Large intestine (tissue), 3 donors: ENCODE measurements at regions not wholly inside any gene's neighbourhood (a gene's known extent, or its start where the extent isn't known, plus 50 kb on each side); places are given as distances from the start of the nearest gene placed in this dataset.
"Not testable (repeated sequence)": the region's sequence is repeated elsewhere in the genome, so short reads cannot be mapped to it uniquely, and the experiment has no call there.

Experiments
- DNase-seq, 2 donors: peaks; one replicate each; pipeline versions ENCODE4 v3.0.0 to v3.0.0-alpha.2; 2013
- H3K27ac ChIP-seq: one replicate; pipeline ENCODE4 v1.5.1; 2013; ENCODE audit warnings: low read length
- H3K27me3 ChIP-seq: 2 replicates; pipeline ENCODE4 v1.6.1; 2013; ENCODE audit warnings: low read length; ENCODE audit not compliant: control insufficient read depth, insufficient read depth
- H3K36me3 ChIP-seq: 2 replicates; pipeline ENCODE4 v1.6.1; 2013; ENCODE audit warnings: low read length; ENCODE audit not compliant: control insufficient read depth, insufficient read depth
- H3K4me1 ChIP-seq: one replicate; pipeline ENCODE4 v1.6.1; 2013; ENCODE audit warnings: low read length; ENCODE audit not compliant: control insufficient read depth, insufficient read depth
- H3K4me3 ChIP-seq: one replicate; pipeline ENCODE4 v1.5.1; 2013; ENCODE audit warnings: low read length
- H3K9me3 ChIP-seq: one replicate; pipeline ENCODE4 v1.6.1; 2013; ENCODE audit warnings: mild to moderate bottlenecking, low read depth, low read length, moderate library complexity; ENCODE audit not compliant: control insufficient read depth
- WGBS: methylation state at CpG from one replicate; pipeline ENCODE4 v1.1.5; 2013; ENCODE audit warnings: low lambda C conversion rate; ENCODE audit not compliant: insufficient coverage; 5-methylcytosine and 5-hydroxymethylcytosine counted together

DNA sequence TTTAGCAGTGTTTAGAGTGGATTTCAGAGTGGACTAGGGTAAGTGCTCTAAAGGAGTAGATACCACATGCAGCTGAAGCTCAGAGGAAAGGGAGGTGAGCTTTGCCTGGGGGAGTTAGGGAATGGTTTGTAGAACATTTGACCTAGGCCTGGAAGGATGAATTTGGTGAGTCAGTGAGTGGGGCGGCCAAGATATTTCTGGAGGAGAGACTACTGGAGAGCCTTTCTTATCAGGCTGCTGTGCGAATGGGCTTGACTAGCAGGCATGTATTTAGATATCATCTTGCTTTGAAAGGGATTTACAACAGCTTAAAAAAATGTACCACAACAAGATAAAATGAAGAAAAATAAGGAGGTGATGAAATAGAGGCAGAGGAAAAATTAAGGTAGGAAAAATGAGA, 77.8 kb upstream of the ROPN1 start:
- DNase-seq, result not testable (repeated sequence)
- WGBS, result 40% methylated on average over 1 of the region's 2 CpGs

DNA sequence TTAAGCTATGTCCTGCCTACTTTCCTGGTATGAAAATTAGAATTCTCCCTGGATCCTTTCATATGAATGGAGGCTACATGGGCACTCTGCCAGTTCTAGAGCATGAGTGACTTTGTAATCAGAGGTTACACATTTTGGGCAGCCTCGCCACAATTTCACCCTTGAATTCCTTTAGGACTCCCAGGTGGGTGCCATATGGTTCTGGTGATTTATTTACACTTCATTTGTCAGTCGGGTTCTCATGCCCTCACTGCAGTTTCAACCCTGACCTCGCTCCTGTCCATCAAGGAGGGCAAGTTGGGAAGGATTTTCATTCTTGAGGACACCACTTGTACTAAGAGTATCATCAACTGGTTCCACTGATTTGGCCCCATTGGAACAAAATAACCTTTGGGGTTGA, 83.2 kb upstream of the ROPN1 start:
- not testable (repeated sequence) for H3K4me1 ChIP-seq
- WGBS, result no CpG with 5 or more reads among the region's 3 CpGs

More for the DNA sequence above, 77.8 kb upstream of the ROPN1 start:
- not testable (repeated sequence) for H3K27me3 ChIP-seq, H3K4me3 ChIP-seq, H3K27ac ChIP-seq, H3K4me1 ChIP-seq, H3K36me3 ChIP-seq, H3K9me3 ChIP-seq

DNA sequence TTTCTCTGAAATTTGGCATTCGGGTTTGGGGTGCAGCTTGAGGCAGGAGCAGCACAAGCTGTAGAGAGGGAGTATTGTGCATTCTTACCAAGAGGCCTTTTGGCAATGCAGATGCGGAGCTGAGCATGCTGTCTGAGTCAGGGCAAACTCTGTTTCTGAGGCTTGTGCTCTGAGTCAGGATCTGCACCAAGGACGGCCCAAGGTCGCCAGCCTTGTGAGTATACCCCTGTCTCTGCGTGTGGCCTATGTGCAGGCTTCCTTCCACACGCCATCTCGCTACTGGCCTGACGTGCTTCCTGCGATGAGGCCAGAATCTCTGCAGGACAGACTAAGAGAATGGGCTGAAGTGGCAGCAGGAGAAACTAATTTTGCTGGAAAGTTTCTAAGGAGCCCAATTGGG, 83.8 kb upstream of the ROPN1 start:
- Histone ChIP-seq H3K27me3 (no peaks in the 10 kb centered on the region), H3K4me1 (no peaks in the 10 kb centered on the region), H3K4me3 (no peak overlapping the region), H3K36me3 (no peaks in the 10 kb centered on the region), H3K9me3 (no peaks in the 10 kb centered on the region), H3K27ac (no peak overlapping the region)
- DNase-seq, result no peak
- no CpG with 5 or more reads among the region's 9 CpGs for WGBS

More for the DNA sequence above, 83.2 kb upstream of the ROPN1 start:
- not testable (repeated sequence) for H3K9me3 ChIP-seq, H3K27ac ChIP-seq, H3K4me3 ChIP-seq, H3K36me3 ChIP-seq, H3K27me3 ChIP-seq, DNase-seq

DNA sequence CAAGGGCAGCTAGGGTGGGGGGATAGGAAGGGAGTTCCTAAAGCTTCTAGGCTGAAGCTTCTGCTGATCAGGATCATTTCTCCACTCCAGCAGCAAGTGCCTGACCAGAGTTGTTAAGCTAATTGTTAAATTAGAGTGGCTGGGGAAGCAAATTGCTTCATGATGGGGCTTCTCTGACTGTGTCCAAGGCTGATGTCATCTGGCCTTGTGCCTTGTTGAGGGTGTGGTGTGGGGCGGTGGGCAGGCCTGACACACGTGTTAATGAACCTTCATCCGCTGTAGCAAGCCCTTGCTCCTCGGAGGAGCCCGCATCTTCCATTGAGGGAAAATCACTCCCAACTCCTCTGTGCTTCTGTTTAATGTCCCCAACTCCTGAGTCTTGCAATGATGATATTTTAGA, 84.3 kb upstream of the ROPN1 start:
- no peak overlapping the region for H3K27ac ChIP-seq
- no peaks in the 10 kb centered on the region for H3K4me1 ChIP-seq
- no peaks in the 10 kb centered on the region for H3K9me3 ChIP-seq
- WGBS, result 100% methylated on average over 1 of the region's 5 CpGs
- no peaks in the 10 kb centered on the region for H3K36me3 ChIP-seq
- H3K27me3 ChIP-seq, result no peaks in the 10 kb centered on the region
- no peak for DNase-seq
- H3K4me3 ChIP-seq, result no peak overlapping the region

DNA sequence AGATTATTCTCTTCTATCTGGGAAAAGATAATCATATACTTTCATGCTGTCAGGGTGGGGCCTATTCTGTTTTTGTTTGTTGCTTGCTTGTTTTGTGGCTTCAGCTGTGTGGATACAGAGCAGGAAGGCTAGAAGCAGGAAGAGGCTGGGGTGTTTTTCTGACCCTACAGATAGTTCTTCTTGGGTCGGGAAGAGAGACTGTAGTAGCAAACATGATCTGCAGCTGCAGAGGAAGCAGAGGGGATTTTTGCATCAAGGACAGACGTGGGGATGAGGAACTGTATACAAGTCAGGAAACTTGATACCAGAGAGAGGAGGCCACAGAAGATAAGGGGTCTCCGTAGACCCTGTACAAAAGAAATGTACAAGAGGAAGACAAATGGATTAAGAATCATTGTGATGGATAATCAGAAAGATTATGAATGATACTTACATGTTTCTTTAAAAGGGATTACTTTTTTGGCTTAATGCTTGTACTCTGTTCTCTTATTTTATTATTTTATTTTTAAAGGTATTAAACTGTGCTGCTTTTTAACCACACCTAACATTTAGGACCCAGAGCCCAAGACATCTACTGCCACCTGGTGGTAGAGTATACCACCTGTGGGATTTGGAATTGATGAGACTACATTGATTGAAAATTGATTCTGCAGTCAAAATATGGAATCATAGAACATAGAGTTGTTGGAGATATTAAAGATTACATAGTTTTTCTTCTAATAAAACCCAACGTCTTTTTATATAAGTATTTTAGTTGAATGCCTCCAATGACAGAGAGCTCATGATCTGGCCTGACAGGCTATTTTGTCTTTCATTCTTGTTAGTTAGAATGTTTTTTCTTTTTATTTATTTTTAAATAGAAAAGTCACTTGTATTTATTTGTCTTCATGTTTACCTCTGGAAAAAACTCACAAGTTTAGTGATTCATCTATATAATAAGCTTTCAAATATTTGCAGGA, 87.3 kb upstream of the ROPN1 start:
- Histone ChIP-seq H3K4me3 (no peak overlapping the region), H3K9me3 (no peaks in the 10 kb centered on the region), H3K27me3 (no peaks in the 10 kb centered on the region), H3K4me1 (no peaks in the 10 kb centered on the region), H3K36me3 (no peaks in the 10 kb centered on the region), H3K27ac (no peak overlapping the region)
- no peak for DNase-seq
- 0% methylated on average over 2 of the region's 4 CpGs for WGBS

DNA sequence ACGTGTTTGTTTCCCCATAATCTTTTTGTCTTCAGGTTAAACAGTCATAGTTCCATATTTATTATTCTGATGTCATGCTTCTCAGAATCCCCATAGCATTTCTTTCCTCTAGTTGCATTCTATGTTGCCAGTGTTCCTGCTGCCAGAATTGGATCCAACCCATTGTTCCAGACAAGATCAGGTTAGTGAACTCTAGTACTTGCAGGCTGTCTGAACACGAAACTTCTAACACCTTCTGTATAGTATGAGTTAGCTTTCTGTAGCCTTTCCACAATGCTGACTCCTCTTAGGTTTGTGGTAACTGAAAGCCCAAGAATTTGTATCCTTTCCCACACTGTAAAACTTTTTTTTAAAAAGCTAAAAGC, 88.0 kb upstream of the ROPN1 start:
- whole genome bisulfite sequencing, result 100% methylated on average over 1 of the region's 2 CpGs
- Histone ChIP-seq H3K27ac (no peak overlapping the region), H3K27me3 (no peaks in the 10 kb centered on the region)

DNA sequence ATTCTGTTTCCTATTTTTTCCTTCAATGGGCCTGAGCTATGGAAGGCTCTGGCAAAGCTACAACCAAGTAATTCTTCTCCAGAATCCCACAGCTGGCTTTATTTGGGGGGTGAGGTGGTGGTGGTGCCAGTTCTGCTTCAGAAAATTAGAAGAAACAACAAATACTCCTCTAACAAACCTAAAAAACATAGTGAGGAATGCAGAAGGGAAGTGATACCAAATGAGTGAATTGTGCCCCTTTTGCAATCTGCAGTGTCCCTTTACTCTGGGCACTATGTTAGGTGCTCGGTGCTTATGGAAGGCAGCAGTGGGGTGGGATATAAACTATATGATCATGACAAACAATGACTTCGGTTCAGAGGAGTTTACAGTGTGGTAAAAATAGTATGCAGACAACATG, 90.4 kb upstream of the ROPN1 start:
- no peak for DNase-seq
- no peaks in the 10 kb centered on the region for H3K9me3 ChIP-seq
- no peaks in the 10 kb centered on the region for H3K4me1 ChIP-seq
- no peaks in the 10 kb centered on the region for H3K36me3 ChIP-seq
- WGBS, result no CpG with 5 or more reads among the region's 2 CpGs
- no peak overlapping the region for H3K4me3 ChIP-seq
- no peak overlapping the region for H3K27ac ChIP-seq
- H3K27me3 ChIP-seq, result no peaks in the 10 kb centered on the region

More for the DNA sequence above, 88.0 kb upstream of the ROPN1 start:
- no peaks in the 10 kb centered on the region for H3K9me3 ChIP-seq
- H3K4me3 ChIP-seq, result no peak overlapping the region
- no peak for DNase-seq
- no peaks in the 10 kb centered on the region for H3K4me1 ChIP-seq
- H3K36me3 ChIP-seq, result no peaks in the 10 kb centered on the region

DNA sequence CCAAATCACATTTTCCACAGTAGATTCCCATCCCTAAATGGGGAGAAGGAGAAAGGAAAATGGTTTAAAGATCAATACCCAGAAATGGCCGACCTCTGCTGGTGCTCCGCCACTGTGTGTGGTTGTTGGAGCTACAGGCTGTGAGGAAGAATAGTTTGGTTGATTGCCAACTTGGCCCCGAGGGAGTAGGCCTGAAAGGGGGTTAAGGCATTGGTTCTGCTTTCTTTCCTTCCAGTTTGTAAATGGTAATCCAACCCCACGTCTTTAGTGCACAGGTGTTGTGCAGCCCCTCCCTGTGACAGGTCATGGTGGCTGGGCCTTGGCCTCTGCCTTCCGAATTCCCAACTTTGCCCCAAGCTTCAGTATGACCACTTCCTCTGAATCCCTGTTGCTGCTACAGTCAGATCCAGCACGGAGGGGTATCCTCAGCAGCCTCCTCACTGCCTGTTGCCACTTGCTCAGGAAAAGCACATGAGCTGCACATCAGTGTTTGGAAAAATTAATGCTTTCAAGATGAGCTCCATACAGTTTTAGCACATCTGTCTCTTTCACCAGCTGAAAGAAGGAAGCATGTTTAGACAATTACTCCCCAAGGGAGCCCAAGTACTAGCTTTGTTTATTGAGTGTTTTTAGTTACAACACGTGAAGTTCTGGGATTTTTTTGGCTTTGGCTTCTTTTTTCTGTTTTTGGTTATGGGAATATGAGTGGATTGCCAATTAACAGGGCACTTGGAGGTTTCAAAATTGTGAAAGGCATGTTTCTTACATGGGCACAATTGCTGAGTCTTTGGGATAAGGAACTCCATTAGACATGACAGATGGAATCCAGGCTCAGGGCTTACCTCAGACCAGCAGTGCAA, 92.3 kb upstream of the ROPN1 start:
- DNase-seq, result no peak
- H3K27me3 ChIP-seq, result no peaks in the 10 kb centered on the region
- no peak overlapping the region for H3K27ac ChIP-seq
- WGBS, result no CpG with 5 or more reads among the region's 7 CpGs
- no peaks in the 10 kb centered on the region for H3K9me3 ChIP-seq
- no peaks in the 10 kb centered on the region for H3K36me3 ChIP-seq
- peaks cover 3% of the 10 kb centered on the region for H3K4me1 ChIP-seq
- no peak overlapping the region for H3K4me3 ChIP-seq

DNA sequence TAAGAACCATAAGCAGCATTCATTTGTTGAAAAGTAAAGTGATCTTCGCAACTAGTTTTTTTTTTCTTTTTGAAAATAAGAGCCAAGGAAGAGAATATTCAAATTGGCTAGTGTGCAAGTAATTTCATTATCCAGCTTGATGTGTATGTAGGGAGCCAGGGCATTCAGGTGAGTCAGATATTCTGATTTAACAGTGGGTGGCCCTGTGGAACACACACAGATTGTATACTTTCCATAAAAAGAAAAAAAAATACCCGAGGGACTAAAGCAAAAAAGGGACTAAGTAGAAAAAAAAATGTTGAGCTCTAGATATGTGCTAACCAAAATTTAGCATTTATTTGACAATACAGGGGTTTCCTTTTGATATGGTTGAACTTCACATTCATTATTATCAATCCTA, 96.9 kb upstream of the ROPN1 start:
- H3K27me3 ChIP-seq, result peaks cover 2% of the 10 kb centered on the region
- WGBS, result 75% methylated on average over 2 of the region's 2 CpGs
- no peak overlapping the region for H3K27ac ChIP-seq
- H3K9me3 ChIP-seq, result no peaks in the 10 kb centered on the region
- peaks cover 11% of the 10 kb centered on the region for H3K4me1 ChIP-seq
- H3K36me3 ChIP-seq, result no peaks in the 10 kb centered on the region
- no peak overlapping the region for H3K4me3 ChIP-seq
- no peak for DNase-seq

DNA sequence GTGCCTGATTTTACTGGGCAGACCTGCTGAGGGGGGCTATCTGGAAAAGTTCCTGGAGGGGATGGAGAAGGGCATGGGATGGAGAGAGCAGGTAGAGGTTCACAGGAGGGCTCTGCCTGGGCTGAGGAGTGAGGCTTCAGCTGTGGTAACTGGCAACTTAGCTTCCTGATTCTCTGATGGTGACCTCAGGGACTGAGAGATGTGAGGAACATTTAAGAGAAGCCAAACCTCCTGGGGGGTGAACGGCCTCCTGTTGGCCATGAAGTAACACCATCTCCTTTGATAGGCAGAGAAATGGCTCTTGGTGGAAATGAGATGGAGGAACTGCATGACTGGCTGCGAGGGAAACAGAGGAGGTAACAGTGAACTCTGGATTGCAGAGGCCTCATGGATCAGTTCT, 97.3 kb upstream of the ROPN1 start:
- no CpG with 5 or more reads among the region's 2 CpGs for WGBS
- no peak overlapping the region for H3K27ac ChIP-seq

More for the DNA sequence above, 97.3 kb upstream of the ROPN1 start:
- no peak for DNase-seq
- no peak overlapping the region for H3K4me3 ChIP-seq
- H3K4me1 ChIP-seq, result peaks cover 11% of the 10 kb centered on the region
- H3K36me3 ChIP-seq, result no peaks in the 10 kb centered on the region
- no peaks in the 10 kb centered on the region for H3K9me3 ChIP-seq
- peaks cover 2% of the 10 kb centered on the region for H3K27me3 ChIP-seq
